GM23248 (cell line): ENCODE measurements at regions not wholly inside any gene's neighbourhood (a gene's known extent, or its start where the extent isn't known, plus 50 kb on each side); places are given as distances from the start of the nearest gene placed in this dataset.

ENCODE experiments used
- DNase-seq: peaks from one replicate; pipeline ENCODE4 v3.0.0-alpha.2; 2015
- H2AFZ ChIP-seq: fragments of 200-600 bp; sonication (generic); 2 replicates; pipeline ENCODE4 v1.6.1; 2016; ENCODE audit warnings: antibody characterized with exemption
- H3F3A ChIP-seq: fragments of 200-600 bp; sonication (generic); 2 replicates; pipeline ENCODE4 v1.6.1; 2016; ENCODE audit warnings: mild to moderate bottlenecking, antibody characterized with exemption, mixed run types; ENCODE audit not compliant: insufficient read depth
- H3K27ac ChIP-seq: fragments of 200-600 bp; sonication (generic); 2 replicates; pipeline ENCODE4 v1.5.1; 2016; ENCODE audit warnings: mild to moderate bottlenecking
- H3K27me3 ChIP-seq: fragments of 200-600 bp; sonication (generic); replicated peaks from 2 replicates; pipeline ENCODE4 v1.6.1; 2016; ENCODE audit warnings: mild to moderate bottlenecking; ENCODE audit not compliant: insufficient read depth
- H3K36me3 ChIP-seq: fragments of 200-600 bp; sonication (generic); 2 replicates; pipeline ENCODE4 v1.6.1; 2016; ENCODE audit warnings: low read depth, mild to moderate bottlenecking
- H3K4me1 ChIP-seq: fragments of 200-600 bp; sonication (generic); 2 replicates; pipeline ENCODE4 v1.6.1; 2016; ENCODE audit warnings: mild to moderate bottlenecking; ENCODE audit not compliant: insufficient read depth
- H3K4me2 ChIP-seq: fragments of 200-600 bp; sonication (generic); one replicate; pipeline ENCODE4 v1.6.1; 2016; ENCODE audit warnings: mild to moderate bottlenecking; ENCODE audit not compliant: unreplicated experiment
- H3K4me3 ChIP-seq: fragments of 200-600 bp; sonication (generic); 2 replicates; pipeline ENCODE4 v1.5.1; 2016; ENCODE audit warnings: mild to moderate bottlenecking
- H3K79me2 ChIP-seq: fragments of 200-600 bp; sonication (generic); 2 replicates; pipeline ENCODE4 v1.6.1; 2016; ENCODE audit warnings: mild to moderate bottlenecking; ENCODE audit not compliant: insufficient read depth
- H3K9ac ChIP-seq: fragments of 200-600 bp; sonication (generic); 2 replicates; pipeline ENCODE4 v1.6.1; 2016; ENCODE audit warnings: mild to moderate bottlenecking
- H3K9me2 ChIP-seq: fragments of 200-600 bp; sonication (generic); 2 replicates; pipeline ENCODE4 v1.6.1; 2016; ENCODE audit warnings: mixed run types, mild to moderate bottlenecking, moderate library complexity; ENCODE audit not compliant: insufficient read depth
- H3K9me3 ChIP-seq: fragments of 200-600 bp; sonication (generic); one replicate; pipeline ENCODE4 v1.6.1; 2017; ENCODE audit warnings: low read depth
- H4K20me1 ChIP-seq: fragments of 200-600 bp; sonication (generic); 2 replicates; pipeline ENCODE4 v1.6.0; 2016; ENCODE audit not compliant: insufficient read depth
- EZH2 ChIP-seq: fragments of 200-600 bp; sonication (generic); IDR thresholded peaks from 2 replicates; pipeline ENCODE4 v1.6.1; 2018; ENCODE audit warnings: antibody characterized with exemption, mild to moderate bottlenecking; ENCODE audit not compliant: insufficient read depth, poor library complexity, severe bottlenecking
- EZH2phosphoT487 ChIP-seq: fragments of 200-600 bp; sonication (generic); IDR thresholded peaks from 2 replicates; pipeline ENCODE4 v1.6.1; 2018; ENCODE audit warnings: antibody characterized with exemption, moderate library complexity, mild to moderate bottlenecking, low read depth; ENCODE audit not compliant: insufficient read depth
- WGBS, 2 experiments: methylation state at CpG; one replicate each; pipeline ENCODE4 v1.1.6; 2015 to 2017; ENCODE audit warnings: low lambda C conversion rate in 2 of 2, low coverage in 1 of 2; ENCODE audit errors: missing lambda C conversion rate in 2 of 2; 5-methylcytosine and 5-hydroxymethylcytosine counted together
- in situ Hi-C: fragments of 300-500 bp; cut with MboI; formaldehyde crosslinking; loops from 2 replicates; pipeline ENCODE4 v1.15.0; 2020

DNA sequence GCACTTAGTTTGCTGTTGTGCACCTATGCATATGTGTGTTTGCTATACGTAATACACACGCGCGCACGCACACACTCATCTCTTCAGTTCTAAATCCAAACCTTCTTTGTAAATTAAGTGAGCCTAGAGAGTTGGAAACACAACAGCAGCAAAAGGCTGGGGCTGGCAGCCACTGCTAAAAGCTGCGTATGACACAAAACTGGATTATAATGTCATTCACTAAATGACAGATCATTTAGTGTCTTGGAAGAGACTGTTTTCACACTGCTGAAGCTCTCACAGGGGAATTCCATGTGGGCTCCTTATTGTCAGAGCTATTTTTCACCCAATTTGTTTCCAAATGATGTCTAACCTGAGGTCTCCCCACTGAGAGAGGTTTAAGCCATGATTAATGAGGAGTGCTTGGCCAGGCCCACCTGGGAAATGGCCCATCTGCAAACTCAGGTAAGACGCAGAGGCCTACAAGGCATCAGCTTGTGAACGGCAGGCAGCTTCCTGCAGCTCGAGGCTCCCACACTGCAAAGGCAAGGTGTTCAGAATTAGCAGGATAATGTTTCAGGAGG, 94.2 kb downstream of the OLIG3 start:
- TF ChIP-seq EZH2 = no peak
- no peak for TF ChIP-seq EZH2phosphoT487
- 30 to 32% methylated on average over 9 of the region's 9 CpGs for WGBS, 2 experiments

GRCh38 chr6:137395316-137395715, 98.9 kb downstream of the OLIG3 start:
- no peak overlapping the region for H2AFZ ChIP-seq
- TF ChIP-seq EZH2phosphoT487 (no peak), EZH2 (no peak)
- DNase-seq = no peak
- no peaks in the 10 kb centered on the region for H3K9me3 ChIP-seq
- H3K27me3 ChIP-seq = no peaks in the 10 kb centered on the region; the same call in 1 of the 2 replicates
- no peaks in the 10 kb centered on the region for H3F3A ChIP-seq
- H3K36me3 ChIP-seq = no peaks in the 10 kb centered on the region
- H3K4me1 ChIP-seq = no peaks in the 10 kb centered on the region
- 16 to 17% methylated on average over 3 of the region's 3 CpGs for WGBS, 2 experiments
- H3K27ac ChIP-seq = no peak overlapping the region
- in situ Hi-C loops = no loop called here
- H3K9me2 ChIP-seq = no peaks in the 10 kb centered on the region
- no peak overlapping the region for H3K4me3 ChIP-seq
- no peaks in the 10 kb centered on the region for H4K20me1 ChIP-seq
- H3K9ac ChIP-seq = no peak overlapping the region
- no peak overlapping the region for H3K4me2 ChIP-seq
- no peaks in the 10 kb centered on the region for H3K79me2 ChIP-seq

More for the DNA sequence above, 94.2 kb downstream of the OLIG3 start:
- H3K9me3 ChIP-seq = no peaks in the 10 kb centered on the region
- no peak overlapping the region for H3K4me2 ChIP-seq
- no peaks in the 10 kb centered on the region for H3K36me3 ChIP-seq
- no peaks in the 10 kb centered on the region for H3K4me1 ChIP-seq
- H3K27ac ChIP-seq = no peak overlapping the region
- no peaks in the 10 kb centered on the region; the same call in 1 of the 2 replicates for H3K27me3 ChIP-seq
- H2AFZ ChIP-seq = no peak overlapping the region
- H3K9ac ChIP-seq = no peak overlapping the region
- no peaks in the 10 kb centered on the region for H3F3A ChIP-seq
- no peak overlapping the region for H3K4me3 ChIP-seq
- DNase-seq = no peak
- H3K79me2 ChIP-seq = no peaks in the 10 kb centered on the region
- H4K20me1 ChIP-seq = no peaks in the 10 kb centered on the region
- H3K9me2 ChIP-seq = no peaks in the 10 kb centered on the region
- in situ Hi-C loops = no loop called here

DNA sequence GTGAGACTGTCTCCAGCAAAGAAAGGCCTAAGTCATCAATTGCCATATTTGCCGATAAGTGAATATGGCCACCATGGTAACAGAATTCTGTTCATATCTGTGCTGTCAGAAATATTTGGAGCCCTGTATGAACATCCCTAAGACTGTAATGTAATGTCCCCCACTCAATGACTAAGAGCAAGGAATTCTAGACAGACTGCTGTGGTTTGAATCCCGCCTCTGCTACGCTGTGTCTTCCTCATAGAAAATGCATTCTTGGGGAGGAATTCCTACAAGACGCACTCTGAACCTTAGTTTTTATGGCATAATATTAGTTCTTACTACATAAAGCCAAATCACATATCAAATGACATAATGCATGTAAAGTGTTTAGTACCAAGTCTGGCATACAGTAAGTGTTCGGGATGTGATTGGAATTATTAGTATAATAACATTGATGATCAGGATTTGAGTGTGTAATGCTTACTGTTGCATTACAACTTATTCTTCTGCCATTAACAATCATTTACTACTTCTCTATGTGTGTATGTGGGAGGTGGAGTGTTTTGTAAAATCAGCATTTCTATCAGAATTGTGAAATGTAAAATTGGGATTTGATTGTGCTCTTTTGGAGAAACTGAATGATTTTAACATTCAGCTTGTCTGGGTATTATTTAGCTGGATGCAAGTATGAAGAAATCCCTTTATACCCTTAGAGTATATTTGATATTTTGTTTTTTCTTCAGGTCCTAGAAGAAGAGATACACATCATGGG, 103.0 kb downstream of the OLIG3 start:
- Histone ChIP-seq H4K20me1 (no peaks in the 10 kb centered on the region), H2AFZ (no peak overlapping the region), H3K4me2 (no peak overlapping the region), H3K79me2 (no peaks in the 10 kb centered on the region), H3K9me3 (no peaks in the 10 kb centered on the region), H3F3A (no peaks in the 10 kb centered on the region), H3K27me3 (no peaks in the 10 kb centered on the region; the same call in 1 of the 2 replicates), H3K9ac (no peak overlapping the region), H3K9me2 (no peaks in the 10 kb centered on the region), H3K4me1 (no peaks in the 10 kb centered on the region), H3K27ac (no peak overlapping the region), H3K36me3 (no peaks in the 10 kb centered on the region), H3K4me3 (no peak overlapping the region)
- DNase-seq = no peak
- 68 to 72% methylated on average over 5 of the region's 5 CpGs for WGBS, 2 experiments
- in situ Hi-C loops = no loop called here
- TF ChIP-seq EZH2 = no peak
- no peak for TF ChIP-seq EZH2phosphoT487

DNA sequence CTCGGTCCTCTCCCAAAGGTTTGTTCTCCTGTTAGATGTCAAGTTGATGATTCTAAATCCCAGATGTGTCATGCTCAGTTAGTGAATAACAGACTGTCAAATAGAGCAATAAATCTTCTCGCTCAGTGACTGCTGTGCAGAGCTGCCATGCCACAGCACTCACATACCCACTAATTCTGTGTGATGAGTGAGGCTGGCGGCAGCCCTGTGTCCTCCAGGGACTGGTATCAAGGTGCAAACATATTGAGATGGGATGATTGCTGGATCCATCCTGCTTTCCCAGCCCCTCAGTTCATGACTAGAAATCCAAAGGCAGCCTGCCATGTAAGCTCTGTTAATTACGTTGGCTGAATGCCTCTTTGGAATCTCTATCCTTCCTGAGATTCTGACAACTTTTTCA, 103.9 kb downstream of the OLIG3 start:
- H3K27ac ChIP-seq = no peak overlapping the region
- no peaks in the 10 kb centered on the region for H3K9me3 ChIP-seq
- DNase-seq = no peak
- no peaks in the 10 kb centered on the region for H3K36me3 ChIP-seq
- H2AFZ ChIP-seq = no peak overlapping the region
- WGBS, 2 experiments = 46 to 51% methylated on average over 4 of the region's 4 CpGs
- no peaks in the 10 kb centered on the region for H3K79me2 ChIP-seq
- no peak overlapping the region for H3K4me2 ChIP-seq
- no peaks in the 10 kb centered on the region for H3K4me1 ChIP-seq
- no peaks in the 10 kb centered on the region; the same call in 1 of the 2 replicates for H3K27me3 ChIP-seq
- H3F3A ChIP-seq = no peaks in the 10 kb centered on the region
- no peak overlapping the region for H3K4me3 ChIP-seq
- in situ Hi-C loops = no loop called here
- TF ChIP-seq EZH2 (no peak), EZH2phosphoT487 (no peak)
- H3K9ac ChIP-seq = no peak overlapping the region
- H3K9me2 ChIP-seq = no peaks in the 10 kb centered on the region
- no peaks in the 10 kb centered on the region for H4K20me1 ChIP-seq
